Endodermal cell (in vitro differentiated cells): ENCODE measurements at regions not wholly inside any gene's neighbourhood (a gene's known extent, or its start where the extent isn't known, plus 50 kb on each side); places are given as distances from the start of the nearest gene placed in this dataset. TPM values are rescaled to one million over a fixed set of nuclear protein-coding genes. Genes with fewer than 3 reads are reported as not detected.

Source experiments
- DNase-seq: peaks from one replicate; pipeline ENCODE4 v3.0.0-alpha.2; 2017
- H3K27ac ChIP-seq: 2 replicates; pipeline ENCODE4 v1.5.1; 2013; ENCODE audit warnings: mild to moderate bottlenecking, low read depth, low read length, moderate library complexity
- H3K27me3 ChIP-seq: 2 replicates; pipeline ENCODE4 v1.6.1; 2013; ENCODE audit warnings: mild to moderate bottlenecking, low read length, moderate library complexity; ENCODE audit not compliant: insufficient read depth, control insufficient read depth, poor library complexity, severe bottlenecking
- H3K36me3 ChIP-seq: 2 replicates; pipeline ENCODE4 v1.7.0; 2013; ENCODE audit warnings: mild to moderate bottlenecking, low read length, moderate library complexity; ENCODE audit not compliant: control insufficient read depth, insufficient read depth
- H3K4me1 ChIP-seq: one replicate; pipeline ENCODE4 v1.7.0; 2013; ENCODE audit warnings: low read length; ENCODE audit not compliant: control insufficient read depth, insufficient read depth
- H3K4me3 ChIP-seq: 2 replicates; pipeline ENCODE4 v1.5.1; 2013; ENCODE audit warnings: mild to moderate bottlenecking, low read length, moderate library complexity
- H3K9ac ChIP-seq: 2 replicates; pipeline ENCODE4 v1.6.1; 2013; ENCODE audit warnings: mild to moderate bottlenecking, low read length, moderate library complexity; ENCODE audit not compliant: poor library complexity, severe bottlenecking; ENCODE audit errors: extremely low read depth
- H3K9me3 ChIP-seq: 2 replicates; pipeline ENCODE4 v1.6.1; 2013; ENCODE audit warnings: mild to moderate bottlenecking, low read length, moderate library complexity; ENCODE audit not compliant: control insufficient read depth
- H3K27ac Mint-ChIP-seq: 2 replicates; pipeline ENCODE4 v1.8.0; 2020; ENCODE audit warnings: mixed read lengths
- H3K27me3 Mint-ChIP-seq: 2 replicates; pipeline ENCODE4 v1.8.0; 2021; ENCODE audit warnings: mild to moderate bottlenecking, mixed read lengths; ENCODE audit not compliant: insufficient read depth
- H3K36me3 Mint-ChIP-seq: 2 replicates; pipeline ENCODE4 v1.8.0; 2020; ENCODE audit warnings: low read depth, mixed read lengths
- H3K4me1 Mint-ChIP-seq: 2 replicates; pipeline ENCODE4 v1.8.0; 2020; ENCODE audit warnings: mixed read lengths
- H3K4me3 Mint-ChIP-seq: 2 replicates; pipeline ENCODE4 v1.8.0; 2020; ENCODE audit warnings: mild to moderate bottlenecking, moderate library complexity, mixed read lengths
- H3K9me3 Mint-ChIP-seq: 2 replicates; pipeline ENCODE4 v1.8.0; 2020; ENCODE audit warnings: mild to moderate bottlenecking, mixed read lengths
- WGBS, 2 experiments: methylation state at CpG; one replicate each; pipeline versions ENCODE4 v1.1.5 to v1.1.7; 2013; ENCODE audit warnings: missing lambda C conversion rate in 2 of 2, mixed read lengths in 1 of 2; ENCODE audit not compliant: insufficient coverage in 1 of 2, insufficient read length in 1 of 2; 5-methylcytosine and 5-hydroxymethylcytosine counted together
- microRNA-seq: library from miRNA; unstranded; fragments of <30 nt; microRNA quantifications from one replicate; pipeline ENCODE4 v1.2.0, GENCODE V29; 2020; ENCODE audit warnings: borderline microRNAs expressed
- TF ChIP-seq, protein P1 (sequence below): fragments of 200-600 bp; sonication (generic); conservative IDR thresholded peaks from 2 replicates; pipeline ENCODE4 v1.5.0; 2021; ENCODE audit warnings: antibody characterized with exemption, mild to moderate bottlenecking

DNA sequence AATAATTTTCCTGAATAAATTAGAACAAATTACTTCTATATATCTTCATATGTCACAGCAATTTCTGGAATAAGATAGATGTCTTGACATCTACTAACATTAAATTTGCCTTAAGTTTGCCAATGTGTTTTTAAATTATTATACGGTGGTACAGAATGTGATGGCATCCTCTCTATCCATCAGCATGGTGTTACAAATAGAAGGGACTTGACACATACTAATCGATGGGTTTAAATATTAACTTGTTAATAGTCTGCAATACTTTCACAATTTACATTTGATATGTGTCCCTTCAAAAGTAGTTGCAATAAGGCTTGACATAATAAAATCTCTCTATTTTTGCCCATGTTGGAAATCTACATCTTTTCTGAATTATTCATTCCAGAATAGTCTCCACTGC is 65.1 kb upstream of the PRR20A start:
- no peak for DNase-seq
- no peaks in the 10 kb centered on the region for H3K36me3 Mint-ChIP-seq

DNA sequence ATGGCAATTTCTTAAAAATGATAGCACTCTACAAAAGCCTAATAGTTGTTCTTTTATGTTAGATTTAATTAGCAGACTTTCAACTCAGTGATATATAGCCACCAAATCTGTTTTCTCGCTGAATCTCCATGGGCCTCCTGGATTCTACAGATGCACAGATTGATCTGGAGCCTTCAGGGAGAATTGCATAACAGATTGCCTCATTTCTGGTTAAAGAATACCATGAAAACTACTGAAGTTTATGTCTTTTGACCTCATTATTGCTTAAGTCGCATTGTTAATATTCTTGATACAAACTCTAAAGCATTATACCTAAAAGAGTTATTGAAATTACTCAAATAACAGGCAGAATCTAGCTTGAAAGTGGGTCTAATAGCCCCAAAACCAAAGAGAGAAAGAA is 53.7 kb upstream of the PRR20A start:
- Histone ChIP-seq H3K36me3 (no peaks in the 10 kb centered on the region), H3K4me1 (no peaks in the 10 kb centered on the region), H3K9ac (no peak overlapping the region), H3K27me3 (no peaks in the 10 kb centered on the region), H3K9me3 (no peaks in the 10 kb centered on the region), H3K4me3 (no peak overlapping the region), H3K27ac (no peak overlapping the region)
- TF ChIP-seq, protein P1, sequence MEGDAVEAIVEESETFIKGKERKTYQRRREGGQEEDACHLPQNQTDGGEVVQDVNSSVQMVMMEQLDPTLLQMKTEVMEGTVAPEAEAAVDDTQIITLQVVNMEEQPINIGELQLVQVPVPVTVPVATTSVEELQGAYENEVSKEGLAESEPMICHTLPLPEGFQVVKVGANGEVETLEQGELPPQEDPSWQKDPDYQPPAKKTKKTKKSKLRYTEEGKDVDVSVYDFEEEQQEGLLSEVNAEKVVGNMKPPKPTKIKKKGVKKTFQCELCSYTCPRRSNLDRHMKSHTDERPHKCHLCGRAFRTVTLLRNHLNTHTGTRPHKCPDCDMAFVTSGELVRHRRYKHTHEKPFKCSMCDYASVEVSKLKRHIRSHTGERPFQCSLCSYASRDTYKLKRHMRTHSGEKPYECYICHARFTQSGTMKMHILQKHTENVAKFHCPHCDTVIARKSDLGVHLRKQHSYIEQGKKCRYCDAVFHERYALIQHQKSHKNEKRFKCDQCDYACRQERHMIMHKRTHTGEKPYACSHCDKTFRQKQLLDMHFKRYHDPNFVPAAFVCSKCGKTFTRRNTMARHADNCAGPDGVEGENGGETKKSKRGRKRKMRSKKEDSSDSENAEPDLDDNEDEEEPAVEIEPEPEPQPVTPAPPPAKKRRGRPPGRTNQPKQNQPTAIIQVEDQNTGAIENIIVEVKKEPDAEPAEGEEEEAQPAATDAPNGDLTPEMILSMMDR = no peak
- H3K4me1 Mint-ChIP-seq = no peaks in the 10 kb centered on the region
- WGBS, 2 experiments = 95 to 100% methylated on average over 1 to 2 of the region's 2 CpGs
- H3K36me3 Mint-ChIP-seq = no peaks in the 10 kb centered on the region
- no peak for DNase-seq
- H3K9me3 Mint-ChIP-seq = no peaks in the 10 kb centered on the region
- no peak overlapping the region for H3K4me3 Mint-ChIP-seq
- no peak overlapping the region for H3K27ac Mint-ChIP-seq
- no peaks in the 10 kb centered on the region for H3K27me3 Mint-ChIP-seq

More for the DNA sequence above, 65.1 kb upstream of the PRR20A start:
- Histone ChIP-seq H3K27me3 (no peaks in the 10 kb centered on the region), H3K27ac (no peak overlapping the region), H3K9ac (no peak overlapping the region), H3K9me3 (no peaks in the 10 kb centered on the region), H3K4me1 (no peaks in the 10 kb centered on the region), H3K4me3 (no peak overlapping the region), H3K36me3 (no peaks in the 10 kb centered on the region)
- H3K4me3 Mint-ChIP-seq = no peak overlapping the region
- TF ChIP-seq, protein P1 = no peak
- peaks cover 4% of the 10 kb centered on the region for H3K9me3 Mint-ChIP-seq
- no peaks in the 10 kb centered on the region for H3K27me3 Mint-ChIP-seq
- no peaks in the 10 kb centered on the region for H3K4me1 Mint-ChIP-seq
- 87% methylated on average over 2 of the region's 2 CpGs; no CpG with 5 or more reads in 1 of the 2 experiments for WGBS, 2 experiments
- H3K27ac Mint-ChIP-seq = no peak overlapping the region

Small RNAs in the stretch of these regions (microRNA-seq; reads per million reads assigned to microRNA genes)
- gene MIR1297 (not detected), gene MIR5007 (not detected)
